HL-60 (cell line): ENCODE measurements at regions not wholly inside any gene's neighbourhood (a gene's known extent, or its start where the extent isn't known, plus 50 kb on each side); places are given as distances from the start of the nearest gene placed in this dataset.

ENCODE experiments used
- CTCF ChIP-seq: IDR thresholded peaks from one replicate; pipeline ENCODE4 v1.5.1; 2011; ENCODE audit warnings: low read length, control low read depth, inconsistent platforms; ENCODE audit not compliant: insufficient read depth
- POLR2AphosphoS5 ChIP-seq: IDR thresholded peaks from 2 replicates; pipeline ENCODE4 v1.6.1; 2012; ENCODE audit warnings: low read depth
- SPI1 ChIP-seq: IDR thresholded peaks from 2 replicates; pipeline ENCODE4 v1.6.1; 2012; ENCODE audit warnings: low read depth, mild to moderate bottlenecking, borderline replicate concordance
- TF ChIP-seq, protein P1 (sequence below): IDR thresholded peaks from 2 replicates; pipeline ENCODE4 v1.6.1; 2012; ENCODE audit warnings: low read depth; ENCODE audit not compliant: insufficient replicate concordance

GRCh38 chr7:138249975-138250374 is 173.7 kb downstream of the AKR1D1 start:
- TF ChIP-seq CTCF (no peak), POLR2AphosphoS5 (no peak), SPI1 (no peak)
- TF ChIP-seq, protein P1, sequence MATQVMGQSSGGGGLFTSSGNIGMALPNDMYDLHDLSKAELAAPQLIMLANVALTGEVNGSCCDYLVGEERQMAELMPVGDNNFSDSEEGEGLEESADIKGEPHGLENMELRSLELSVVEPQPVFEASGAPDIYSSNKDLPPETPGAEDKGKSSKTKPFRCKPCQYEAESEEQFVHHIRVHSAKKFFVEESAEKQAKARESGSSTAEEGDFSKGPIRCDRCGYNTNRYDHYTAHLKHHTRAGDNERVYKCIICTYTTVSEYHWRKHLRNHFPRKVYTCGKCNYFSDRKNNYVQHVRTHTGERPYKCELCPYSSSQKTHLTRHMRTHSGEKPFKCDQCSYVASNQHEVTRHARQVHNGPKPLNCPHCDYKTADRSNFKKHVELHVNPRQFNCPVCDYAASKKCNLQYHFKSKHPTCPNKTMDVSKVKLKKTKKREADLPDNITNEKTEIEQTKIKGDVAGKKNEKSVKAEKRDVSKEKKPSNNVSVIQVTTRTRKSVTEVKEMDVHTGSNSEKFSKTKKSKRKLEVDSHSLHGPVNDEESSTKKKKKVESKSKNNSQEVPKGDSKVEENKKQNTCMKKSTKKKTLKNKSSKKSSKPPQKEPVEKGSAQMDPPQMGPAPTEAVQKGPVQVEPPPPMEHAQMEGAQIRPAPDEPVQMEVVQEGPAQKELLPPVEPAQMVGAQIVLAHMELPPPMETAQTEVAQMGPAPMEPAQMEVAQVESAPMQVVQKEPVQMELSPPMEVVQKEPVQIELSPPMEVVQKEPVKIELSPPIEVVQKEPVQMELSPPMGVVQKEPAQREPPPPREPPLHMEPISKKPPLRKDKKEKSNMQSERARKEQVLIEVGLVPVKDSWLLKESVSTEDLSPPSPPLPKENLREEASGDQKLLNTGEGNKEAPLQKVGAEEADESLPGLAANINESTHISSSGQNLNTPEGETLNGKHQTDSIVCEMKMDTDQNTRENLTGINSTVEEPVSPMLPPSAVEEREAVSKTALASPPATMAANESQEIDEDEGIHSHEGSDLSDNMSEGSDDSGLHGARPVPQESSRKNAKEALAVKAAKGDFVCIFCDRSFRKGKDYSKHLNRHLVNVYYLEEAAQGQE: no peak
